ENCODE measurements at regions not wholly inside any gene's neighbourhood (a gene's known extent, or its start where the extent isn't known, plus 50 kb on each side); places are given as distances from the start of the nearest gene placed in this dataset.

DNA sequence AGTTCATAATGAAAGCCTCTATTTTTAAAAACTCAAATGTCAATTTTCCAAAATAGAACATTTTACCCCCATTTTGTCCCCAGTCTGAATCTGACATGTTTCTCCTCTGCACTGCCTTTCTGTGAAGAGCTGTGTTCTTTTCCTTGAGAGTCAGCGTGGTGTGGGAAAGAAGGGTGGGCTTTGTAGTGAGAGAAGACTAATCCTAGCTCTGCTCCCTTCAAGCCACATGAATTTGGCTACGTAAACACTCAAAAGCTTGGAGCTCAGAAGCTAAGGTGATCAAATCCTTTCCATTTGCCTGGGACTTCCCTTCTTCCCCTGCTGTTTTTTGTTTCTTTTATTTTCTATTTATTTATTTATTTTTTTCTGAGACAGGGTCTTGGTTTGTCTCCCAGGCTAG is 598.5 kb downstream of the TLR4 start:
- ATAC-seq (no peak), DNase-seq (no peak)
- intact Hi-C loops (cut with DNase I): no loop called here
- TF ChIP-seq, protein P1, sequence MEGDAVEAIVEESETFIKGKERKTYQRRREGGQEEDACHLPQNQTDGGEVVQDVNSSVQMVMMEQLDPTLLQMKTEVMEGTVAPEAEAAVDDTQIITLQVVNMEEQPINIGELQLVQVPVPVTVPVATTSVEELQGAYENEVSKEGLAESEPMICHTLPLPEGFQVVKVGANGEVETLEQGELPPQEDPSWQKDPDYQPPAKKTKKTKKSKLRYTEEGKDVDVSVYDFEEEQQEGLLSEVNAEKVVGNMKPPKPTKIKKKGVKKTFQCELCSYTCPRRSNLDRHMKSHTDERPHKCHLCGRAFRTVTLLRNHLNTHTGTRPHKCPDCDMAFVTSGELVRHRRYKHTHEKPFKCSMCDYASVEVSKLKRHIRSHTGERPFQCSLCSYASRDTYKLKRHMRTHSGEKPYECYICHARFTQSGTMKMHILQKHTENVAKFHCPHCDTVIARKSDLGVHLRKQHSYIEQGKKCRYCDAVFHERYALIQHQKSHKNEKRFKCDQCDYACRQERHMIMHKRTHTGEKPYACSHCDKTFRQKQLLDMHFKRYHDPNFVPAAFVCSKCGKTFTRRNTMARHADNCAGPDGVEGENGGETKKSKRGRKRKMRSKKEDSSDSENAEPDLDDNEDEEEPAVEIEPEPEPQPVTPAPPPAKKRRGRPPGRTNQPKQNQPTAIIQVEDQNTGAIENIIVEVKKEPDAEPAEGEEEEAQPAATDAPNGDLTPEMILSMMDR (IDR thresholded peaks at IDR 0.05): no peak
- Histone ChIP-seq H3K4me3 (no peak overlapping the region), H3K9me3 (no peaks in the 10 kb centered on the region), H3K27me3 (ENCODE audit: insufficient read depth in 3 of 3, low read length in 2 of 3) (no peaks in the 10 kb centered on the region), H3K4me1 (no peaks in the 10 kb centered on the region), H3K27ac (no peak overlapping the region), H3K36me3 (ENCODE audit: insufficient read depth in 1 of 2, low read depth in 1 of 2) (no peaks in the 10 kb centered on the region)
- 74 to 88% (median 77%) methylated on average over 2 of the region's 2 CpGs for WGBS, 3 donors

DNA sequence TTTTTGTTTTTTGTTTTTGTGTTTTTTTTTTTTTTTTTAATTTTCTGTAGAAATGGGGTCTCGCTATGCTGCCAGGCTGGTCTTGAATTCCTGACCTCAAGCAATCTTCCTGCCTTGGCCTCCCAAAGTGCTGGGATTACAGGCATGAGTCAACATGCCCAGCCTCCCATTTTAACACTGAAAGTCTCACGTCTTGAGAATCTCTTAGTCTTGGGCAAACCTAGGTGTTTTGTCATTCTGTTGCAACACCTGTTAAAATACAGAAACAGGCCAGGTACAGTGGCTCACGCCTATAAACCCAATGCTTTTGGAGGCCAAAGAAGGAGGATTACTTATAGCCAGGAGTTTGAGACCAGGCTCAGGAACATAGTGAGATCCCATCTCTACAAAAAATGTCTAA is 599.0 kb downstream of the TLR4 start:
- 58 to 71% (median 60%) methylated on average over 3 of the region's 3 CpGs for WGBS, 3 donors
- Histone ChIP-seq H3K27ac (no peak overlapping the region), H3K27me3 (ENCODE audit: insufficient read depth in 3 of 3, low read length in 2 of 3) (no peaks in the 10 kb centered on the region), H3K4me1 (no peaks in the 10 kb centered on the region), H3K9me3 (no peaks in the 10 kb centered on the region), H3K4me3 (no peak overlapping the region), H3K36me3 (ENCODE audit: insufficient read depth in 1 of 2, low read depth in 1 of 2) (no peaks in the 10 kb centered on the region)
- TF ChIP-seq, protein P1 (IDR thresholded peaks at IDR 0.05): no peak
- no peak for ATAC-seq
- DNase-seq: no peak
- intact Hi-C loops (cut with DNase I): no loop called here

DNA sequence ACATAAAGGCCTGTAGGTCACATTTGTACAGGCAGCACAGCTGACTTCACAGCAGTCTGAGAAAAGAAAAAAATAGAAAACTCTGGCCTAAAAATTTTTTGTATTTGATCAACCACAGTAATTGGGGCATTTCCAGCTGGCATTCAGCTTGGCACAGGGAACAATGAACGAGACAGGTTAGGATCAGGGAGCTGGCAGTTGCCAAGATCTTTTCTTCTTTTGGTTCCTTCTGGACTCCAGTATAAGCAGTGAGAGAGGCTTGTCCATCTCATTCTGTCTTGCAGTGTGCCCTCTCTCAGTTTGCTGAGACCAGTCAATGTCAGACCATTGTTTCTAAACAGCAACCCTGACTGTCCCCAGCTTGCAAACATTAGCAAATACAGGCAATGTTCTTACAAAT is 601.1 kb downstream of the TLR4 start:
- H3K4me3 ChIP-seq: no peak overlapping the region
- TF ChIP-seq, protein P1 (IDR thresholded peaks at IDR 0.05): no peak
- intact Hi-C loops (cut with DNase I): no loop called here
- DNase-seq: no peak
- no peak overlapping the region for H3K27ac ChIP-seq
- ATAC-seq: no peak
- no peaks in the 10 kb centered on the region for H3K36me3 ChIP-seq (ENCODE audit: insufficient read depth in 1 of 2, low read depth in 1 of 2)
- H3K9me3 ChIP-seq: no peaks in the 10 kb centered on the region
- no peaks in the 10 kb centered on the region for H3K4me1 ChIP-seq
- WGBS, 3 donors: 12 to 21% (median 17%) methylated on average over 1 of the region's 1 CpG
- H3K27me3 ChIP-seq (ENCODE audit: insufficient read depth in 3 of 3, low read length in 2 of 3): no peaks in the 10 kb centered on the region

DNA sequence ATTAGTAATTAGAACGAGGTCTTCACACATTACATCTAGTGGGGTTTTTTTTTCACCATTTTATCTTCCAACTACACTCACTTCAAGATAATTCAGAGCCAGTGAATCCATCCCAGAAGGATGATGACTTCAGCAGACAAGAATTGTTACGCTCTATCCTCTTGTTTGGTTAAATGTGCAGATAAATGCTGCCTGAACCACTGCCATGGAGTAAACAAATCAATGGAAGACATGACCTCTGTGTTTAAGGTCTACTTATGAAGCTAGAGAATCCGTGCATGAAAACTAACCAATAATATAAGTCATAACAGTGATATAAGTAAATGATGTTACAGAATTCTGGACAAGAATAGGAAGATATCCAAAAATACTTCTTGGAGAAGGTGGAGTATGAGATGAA is 602.6 kb downstream of the TLR4 start:
- intact Hi-C loops (cut with DNase I): no loop called here
- Histone ChIP-seq H3K4me3 (no peak overlapping the region), H3K27me3 (ENCODE audit: insufficient read depth in 3 of 3, low read length in 2 of 3) (no peaks in the 10 kb centered on the region), H3K4me1 (no peaks in the 10 kb centered on the region), H3K27ac (no peak overlapping the region), H3K9me3 (no peaks in the 10 kb centered on the region), H3K36me3 (ENCODE audit: insufficient read depth in 1 of 2, low read depth in 1 of 2) (no peaks in the 10 kb centered on the region)
- TF ChIP-seq, protein P1 (IDR thresholded peaks at IDR 0.05): no peak
- 53 to 65% (median 60%) methylated on average over 3 of the region's 3 CpGs for WGBS, 3 donors
- ATAC-seq (no peak), DNase-seq (no peak)

DNA sequence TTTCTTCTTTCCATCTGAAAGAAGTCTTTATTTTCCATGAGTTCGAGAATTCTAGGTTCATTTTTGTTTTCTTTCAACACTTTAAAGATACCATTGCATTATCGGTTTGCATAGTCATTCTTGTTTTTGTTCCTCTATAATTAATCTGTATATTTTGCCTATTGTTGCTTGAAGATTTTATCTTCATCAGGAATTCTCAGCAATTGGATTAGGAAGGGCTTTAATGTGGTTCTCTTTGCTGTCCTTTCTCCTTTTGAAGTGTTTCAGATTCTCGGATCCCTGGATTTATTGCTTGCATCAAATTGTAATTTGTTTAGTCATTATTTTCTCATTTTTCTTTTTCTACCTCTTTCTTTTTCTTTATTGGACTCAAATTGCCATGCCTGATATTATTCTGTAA is 609.8 kb downstream of the TLR4 start:
- intact Hi-C loops (cut with DNase I): no loop called here

More for the DNA sequence above, 609.8 kb downstream of the TLR4 start:
- Histone ChIP-seq H3K4me3 (no peak overlapping the region), H3K4me1 (no peaks in the 10 kb centered on the region), H3K36me3 (ENCODE audit: insufficient read depth in 1 of 2, low read depth in 1 of 2) (no peaks in the 10 kb centered on the region), H3K27me3 (ENCODE audit: insufficient read depth in 3 of 3, low read length in 2 of 3) (no peaks in the 10 kb centered on the region), H3K9me3 (no peaks in the 10 kb centered on the region), H3K27ac (no peak overlapping the region)
- DNase-seq: no peak
- ATAC-seq: no peak
- TF ChIP-seq, protein P1 (IDR thresholded peaks at IDR 0.05): no peak
- WGBS, 3 donors: 72 to 77% (median 77%) methylated on average over 3 of the region's 3 CpGs

Measured in psoas muscle (tissue), 7 donors.